ENCODE measurements at regions not wholly inside any gene's neighbourhood (a gene's known extent, or its start where the extent isn't known, plus 50 kb on each side); places are given as distances from the start of the nearest gene placed in this dataset.

- TF ChIP-seq POLR2AphosphoS5 (IDR thresholded peaks at IDR 0.05; ENCODE audit: low read depth, low read length) (no peak), TAF1 (IDR thresholded peaks at IDR 0.05; ENCODE audit: borderline replicate concordance, insufficient read depth, low read length) (no peak), SIN3A (IDR thresholded peaks at IDR 0.05; ENCODE audit: borderline replicate concordance, insufficient read depth, low read length) (no peak), FOXP2 (optimal IDR thresholded peaks at IDR 0.05; ENCODE audit: borderline replicate concordance, extremely low read depth, extremely low read length, insufficient read depth) (no peak), REST (IDR thresholded peaks at IDR 0.05; ENCODE audit: insufficient read depth in 1 of 2, low read depth in 2 of 2, low read length in 2 of 2) (no peak)
Observed at GRCh38 chr9:88753691-88754367, 218.9 kb downstream of the NXNL2 start.

GRCh38 chr9:88754452-88754851 lies 219.5 kb downstream of the NXNL2 start:
- TF ChIP-seq TAF1 (IDR thresholded peaks at IDR 0.05; ENCODE audit: borderline replicate concordance, insufficient read depth, low read length) (no peak), REST (IDR thresholded peaks at IDR 0.05; ENCODE audit: insufficient read depth in 1 of 2, low read depth in 2 of 2, low read length in 2 of 2) (no peak), SIN3A (IDR thresholded peaks at IDR 0.05; ENCODE audit: borderline replicate concordance, insufficient read depth, low read length) (no peak), POLR2AphosphoS5 (IDR thresholded peaks at IDR 0.05; ENCODE audit: low read depth, low read length) (no peak), FOXP2 (optimal IDR thresholded peaks at IDR 0.05; ENCODE audit: borderline replicate concordance, extremely low read depth, extremely low read length, insufficient read depth) (no peak)

GRCh38 chr9:88754886-88755285 lies 219.9 kb downstream of the NXNL2 start:
- TF ChIP-seq POLR2AphosphoS5 (IDR thresholded peaks at IDR 0.05; ENCODE audit: low read depth, low read length) (no peak), FOXP2 (optimal IDR thresholded peaks at IDR 0.05; ENCODE audit: borderline replicate concordance, extremely low read depth, extremely low read length, insufficient read depth) (no peak), SIN3A (IDR thresholded peaks at IDR 0.05; ENCODE audit: borderline replicate concordance, insufficient read depth, low read length) (no peak), TAF1 (IDR thresholded peaks at IDR 0.05; ENCODE audit: borderline replicate concordance, insufficient read depth, low read length) (no peak), REST (IDR thresholded peaks at IDR 0.05; ENCODE audit: insufficient read depth in 1 of 2, low read depth in 2 of 2, low read length in 2 of 2) (no peak)

- TF ChIP-seq TAF1 (IDR thresholded peaks at IDR 0.05; ENCODE audit: borderline replicate concordance, insufficient read depth, low read length) (no peak), SIN3A (IDR thresholded peaks at IDR 0.05; ENCODE audit: borderline replicate concordance, insufficient read depth, low read length) (no peak), POLR2AphosphoS5 (IDR thresholded peaks at IDR 0.05; ENCODE audit: low read depth, low read length) (no peak), REST (IDR thresholded peaks at IDR 0.05; ENCODE audit: insufficient read depth in 1 of 2, low read depth in 2 of 2, low read length in 2 of 2) (no peak), FOXP2 (optimal IDR thresholded peaks at IDR 0.05; ENCODE audit: borderline replicate concordance, extremely low read depth, extremely low read length, insufficient read depth) (no peak)
Observed at GRCh38 chr9:88757406-88758010, 222.5 kb downstream of the NXNL2 start.

All from PFSK-1 (cell line).